ENCODE measurements at regions not wholly inside any gene's neighbourhood (a gene's known extent, or its start where the extent isn't known, plus 50 kb on each side); places are given as distances from the start of the nearest gene placed in this dataset.

DNA sequence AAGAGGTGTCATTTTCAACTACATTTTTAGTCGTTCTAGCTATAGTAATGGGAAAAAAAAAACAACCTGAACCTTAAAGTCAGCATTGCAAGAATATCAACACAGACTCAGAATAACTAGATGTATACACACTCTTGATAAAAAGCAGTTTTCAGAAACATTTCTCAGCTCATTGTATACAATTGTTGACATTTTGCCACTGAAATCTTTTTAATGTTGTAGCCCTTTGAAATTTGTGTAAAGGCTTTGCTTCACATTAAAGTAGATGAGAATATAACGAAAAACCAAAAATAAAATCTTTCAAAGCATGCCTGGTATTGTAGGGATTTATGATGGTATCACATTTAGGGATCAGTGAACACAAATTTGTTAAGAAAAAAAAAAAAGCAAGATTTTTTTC, 87.2 kb upstream of the SLC10A2 start:
- TF ChIP-seq, protein P1, sequence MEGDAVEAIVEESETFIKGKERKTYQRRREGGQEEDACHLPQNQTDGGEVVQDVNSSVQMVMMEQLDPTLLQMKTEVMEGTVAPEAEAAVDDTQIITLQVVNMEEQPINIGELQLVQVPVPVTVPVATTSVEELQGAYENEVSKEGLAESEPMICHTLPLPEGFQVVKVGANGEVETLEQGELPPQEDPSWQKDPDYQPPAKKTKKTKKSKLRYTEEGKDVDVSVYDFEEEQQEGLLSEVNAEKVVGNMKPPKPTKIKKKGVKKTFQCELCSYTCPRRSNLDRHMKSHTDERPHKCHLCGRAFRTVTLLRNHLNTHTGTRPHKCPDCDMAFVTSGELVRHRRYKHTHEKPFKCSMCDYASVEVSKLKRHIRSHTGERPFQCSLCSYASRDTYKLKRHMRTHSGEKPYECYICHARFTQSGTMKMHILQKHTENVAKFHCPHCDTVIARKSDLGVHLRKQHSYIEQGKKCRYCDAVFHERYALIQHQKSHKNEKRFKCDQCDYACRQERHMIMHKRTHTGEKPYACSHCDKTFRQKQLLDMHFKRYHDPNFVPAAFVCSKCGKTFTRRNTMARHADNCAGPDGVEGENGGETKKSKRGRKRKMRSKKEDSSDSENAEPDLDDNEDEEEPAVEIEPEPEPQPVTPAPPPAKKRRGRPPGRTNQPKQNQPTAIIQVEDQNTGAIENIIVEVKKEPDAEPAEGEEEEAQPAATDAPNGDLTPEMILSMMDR (IDR thresholded peaks at IDR 0.05; ENCODE audit: low read depth, low read length, poor library complexity, severe bottlenecking), result no peak
- no peak for TF ChIP-seq EZH2phosphoT487 (IDR thresholded peaks at IDR 0.05; ENCODE audit: borderline replicate concordance, low read length)
